ENCODE measurements at regions not wholly inside any gene's neighbourhood (a gene's known extent, or its start where the extent isn't known, plus 50 kb on each side); places are given as distances from the start of the nearest gene placed in this dataset.

- TF ChIP-seq CTCF (IDR thresholded peaks at IDR 0.05): no peak
- no peak for TF ChIP-seq EP300 (IDR thresholded peaks at IDR 0.05; ENCODE audit: low read depth)
- TF ChIP-seq POLR2A (IDR thresholded peaks at IDR 0.05): no peak
Measured at GRCh38 chr2:7632420-7632819, 715.2 kb downstream of the RNF144A start.
